Stimulated activated CD8-positive, alpha-beta memory T cell treated with anti-CD3 and anti-CD28 coated beads, Interleukin-12 subunit alpha, Interleukin-12 subunit beta, amount 100 ng/mL, for 1 hour (primary cell): ENCODE measurements at regions not wholly inside any gene's neighbourhood (a gene's known extent, or its start where the extent isn't known, plus 50 kb on each side); places are given as distances from the start of the nearest gene placed in this dataset.
"Not testable (repeated sequence)": the region's sequence is repeated elsewhere in the genome, so short reads cannot be mapped to it uniquely, and the experiment has no call there.

Source experiments
- DNase-seq: peaks from one replicate; pipeline ENCODE4 v3.0.0-alpha.2; 2020; ENCODE audit warnings: low read depth

DNA sequence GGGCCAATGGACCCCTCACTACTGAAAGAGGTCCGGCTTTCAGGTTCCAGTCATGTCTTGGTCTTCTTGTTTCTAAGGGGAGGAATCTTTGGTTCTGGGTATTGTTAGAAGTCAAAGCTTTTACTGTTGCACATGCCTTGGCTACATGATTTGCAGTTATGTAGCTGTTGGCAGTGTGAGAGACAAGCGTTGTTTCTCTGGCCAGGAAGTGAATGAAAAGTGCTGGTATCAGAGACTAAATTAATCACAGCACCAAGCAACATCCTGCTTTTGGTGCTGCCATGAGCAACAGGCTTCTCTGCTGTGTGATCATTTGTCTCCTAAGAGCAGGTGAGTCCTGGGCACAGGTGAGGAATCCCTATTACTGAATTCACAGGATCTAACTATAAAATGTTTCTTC lies 100.1 kb upstream of the PRSS3 start:
- DNase-seq, result no peak

DNA sequence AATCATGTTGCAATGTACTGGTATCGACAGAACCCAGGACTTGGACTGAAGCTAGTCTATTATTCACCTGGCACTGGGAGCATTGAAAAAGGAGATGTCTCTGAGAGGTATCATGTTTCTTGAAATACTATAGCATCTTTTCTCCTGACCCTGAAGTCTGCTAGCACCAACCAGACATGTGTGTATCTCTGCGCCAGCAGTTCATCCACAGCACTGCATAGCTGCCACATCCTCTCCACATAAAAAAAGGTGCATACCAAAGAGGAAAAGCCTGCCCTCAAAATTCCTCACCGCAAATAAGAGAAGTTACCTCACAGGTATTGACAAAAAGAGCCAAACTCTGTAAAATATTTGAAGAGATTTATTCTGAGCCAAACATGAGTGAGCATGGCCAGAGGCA lies 99.5 kb upstream of the PRSS3 start:
- no peak for DNase-seq

DNA sequence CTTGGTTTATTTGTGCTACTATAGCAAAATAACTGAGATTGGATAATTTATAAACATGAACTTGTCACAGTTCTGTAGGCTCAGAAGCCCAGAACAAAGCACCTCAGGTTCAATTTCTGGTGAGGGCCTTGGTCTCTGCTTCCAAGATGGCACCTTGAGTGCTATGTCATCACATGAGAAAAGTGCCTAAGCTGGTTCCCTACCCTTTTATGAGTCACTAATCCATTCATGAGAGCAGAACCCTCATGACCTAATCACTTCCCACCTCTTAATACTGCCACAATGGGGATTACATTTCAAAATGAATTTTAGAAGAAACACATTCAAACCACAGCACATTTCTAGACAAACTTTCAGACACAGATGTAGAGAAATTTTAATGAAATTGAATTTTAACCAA lies 98.2 kb upstream of the PRSS3 start:
- DNase-seq, result no peak

DNA sequence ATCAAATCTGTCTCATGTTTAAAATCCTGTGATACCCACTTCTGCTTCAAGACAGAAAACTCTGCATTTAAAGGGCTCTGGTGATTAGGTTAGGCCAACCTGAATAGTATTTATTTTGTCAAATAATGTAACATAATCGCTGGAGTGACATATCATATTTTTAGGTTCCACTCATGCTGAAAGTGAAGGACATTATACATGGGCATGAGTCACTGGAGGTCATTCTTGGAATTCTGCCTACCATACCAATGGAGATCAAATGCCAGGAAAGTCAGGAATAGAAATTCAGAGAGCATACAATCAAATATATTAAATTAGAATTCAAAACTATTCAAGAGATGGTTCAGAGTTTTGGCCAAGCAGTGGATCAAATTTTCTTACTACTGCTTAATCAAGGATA lies 97.1 kb upstream of the PRSS3 start:
- no peak for DNase-seq

DNA sequence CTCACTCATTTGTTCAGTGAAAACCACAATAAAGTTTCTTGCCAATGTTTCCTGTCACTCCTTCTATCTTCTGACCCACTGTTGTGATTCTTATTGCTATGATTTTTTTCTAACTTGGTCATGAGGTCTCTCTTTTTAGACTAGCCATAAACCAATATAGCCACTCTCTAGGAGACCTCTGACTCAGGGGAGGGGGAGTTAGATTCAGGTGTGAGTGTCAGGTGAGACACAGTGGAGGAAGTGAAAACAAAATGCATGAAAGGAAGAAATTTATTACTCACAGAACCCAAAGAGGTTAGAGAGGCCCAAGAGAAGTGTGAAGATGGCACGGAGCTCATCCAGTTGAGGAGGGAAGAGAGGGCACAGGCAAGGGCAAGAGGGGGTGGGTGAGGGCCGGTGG lies 94.4 kb upstream of the PRSS3 start:
- DNase-seq, result not testable (repeated sequence)

DNA sequence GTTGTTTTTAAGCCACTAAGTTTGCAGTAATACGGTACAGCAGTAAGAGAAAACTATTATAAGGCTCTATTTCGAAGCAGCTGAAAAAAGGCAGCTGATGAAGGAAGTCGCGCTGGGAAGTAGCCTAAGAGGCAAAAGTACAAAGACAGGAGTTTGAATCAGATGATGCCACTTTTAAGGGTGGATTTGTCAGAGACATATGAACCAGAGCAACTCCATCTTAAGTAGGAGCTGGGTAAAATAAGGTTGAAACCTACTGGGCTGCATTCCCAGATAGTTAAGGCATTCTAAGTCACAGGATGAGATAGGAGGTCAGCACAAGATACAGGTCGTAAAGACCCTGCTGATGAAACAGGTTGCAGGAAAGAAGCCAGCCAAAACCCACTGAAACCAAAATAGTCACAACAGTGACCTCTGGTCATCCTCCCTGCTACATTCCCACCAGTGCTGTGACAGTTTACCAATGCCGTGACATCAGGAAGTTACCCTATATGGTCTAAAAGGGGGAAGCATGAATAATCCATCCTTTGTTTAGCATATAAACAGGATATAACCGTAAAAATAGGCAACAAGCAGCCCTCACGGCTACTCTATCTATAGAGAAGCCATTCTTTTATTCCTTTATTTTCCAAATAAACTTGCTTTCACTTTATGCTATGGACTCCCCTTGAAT lies 91.8 kb upstream of the PRSS3 start:
- no peak for DNase-seq

DNA sequence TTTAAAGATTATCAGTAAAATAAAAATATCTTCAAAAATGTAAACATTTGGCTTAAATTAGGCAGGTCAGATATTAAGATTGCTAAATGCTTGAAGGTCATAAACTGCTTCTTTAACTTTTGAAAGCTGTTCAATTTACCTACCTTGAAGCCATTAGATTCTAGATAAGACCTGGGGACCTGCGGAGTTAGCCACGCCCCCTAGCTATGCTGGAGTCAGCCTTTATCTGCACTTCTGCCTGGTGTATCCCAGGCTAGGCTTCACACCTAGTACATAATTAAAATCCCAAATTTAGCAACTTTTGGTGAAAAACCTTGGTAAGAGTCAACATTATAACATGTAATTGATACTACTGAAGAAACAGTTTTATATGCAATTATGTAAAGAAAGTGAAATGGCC lies 89.9 kb upstream of the PRSS3 start:
- not testable (repeated sequence) for DNase-seq

DNA sequence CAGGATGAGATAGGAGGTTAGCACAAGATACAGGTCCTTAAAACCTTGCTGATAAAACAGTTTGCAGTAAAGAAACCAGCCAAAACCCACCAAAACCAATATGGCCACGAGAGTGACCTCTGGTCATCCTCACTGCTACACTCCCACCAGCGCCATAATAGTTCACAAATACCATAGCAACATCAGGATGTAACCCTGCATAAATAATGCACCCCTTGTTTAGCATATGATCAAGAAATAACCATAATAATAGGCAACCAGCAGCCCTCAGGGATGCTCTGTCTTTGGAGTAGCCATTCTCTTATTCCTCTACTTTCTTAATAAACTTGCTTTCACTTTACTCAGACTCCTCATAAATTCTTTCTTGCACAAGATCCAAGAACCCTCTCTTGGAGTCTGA lies 86.9 kb upstream of the PRSS3 start:
- DNase-seq, result no peak

DNA sequence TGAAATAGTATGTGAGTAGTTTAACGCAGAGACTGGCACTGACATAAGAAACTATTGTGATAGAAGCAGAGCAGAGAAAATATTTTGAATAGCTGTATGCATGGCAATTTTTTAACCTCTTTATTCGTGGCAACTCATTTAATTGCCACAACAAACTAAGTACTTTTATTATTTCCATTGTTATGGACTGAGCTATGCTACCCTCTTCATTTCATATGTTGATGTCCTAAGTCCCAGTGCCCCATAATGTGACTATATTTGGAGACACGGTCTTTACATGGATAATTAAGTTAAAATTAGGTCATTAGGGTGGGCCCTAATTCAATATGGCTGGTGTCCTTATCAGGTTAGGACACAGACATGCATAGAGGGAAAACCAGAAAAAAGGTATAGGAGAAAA lies 86.1 kb upstream of the PRSS3 start:
- DNase-seq, result no peak

DNA sequence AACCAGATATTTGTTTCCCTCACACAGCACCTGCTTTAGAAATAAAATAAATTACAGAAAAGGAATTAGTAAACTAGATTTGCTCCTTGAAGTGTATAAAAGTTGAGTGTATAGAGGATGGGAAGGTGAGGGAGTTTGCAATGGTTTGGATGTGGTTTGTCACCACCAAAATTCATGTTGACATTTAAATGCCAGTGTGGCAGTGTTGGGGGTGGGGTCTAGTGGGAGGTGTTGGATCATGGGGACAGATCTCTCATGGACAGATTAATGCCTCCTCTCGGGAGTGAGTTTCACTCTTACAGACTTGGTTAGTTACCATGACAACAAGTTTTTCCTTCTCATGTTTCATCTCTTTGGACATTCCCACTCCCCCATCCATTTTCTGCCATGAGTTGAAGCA lies 83.9 kb upstream of the PRSS3 start:
- not testable (repeated sequence) for DNase-seq

DNA sequence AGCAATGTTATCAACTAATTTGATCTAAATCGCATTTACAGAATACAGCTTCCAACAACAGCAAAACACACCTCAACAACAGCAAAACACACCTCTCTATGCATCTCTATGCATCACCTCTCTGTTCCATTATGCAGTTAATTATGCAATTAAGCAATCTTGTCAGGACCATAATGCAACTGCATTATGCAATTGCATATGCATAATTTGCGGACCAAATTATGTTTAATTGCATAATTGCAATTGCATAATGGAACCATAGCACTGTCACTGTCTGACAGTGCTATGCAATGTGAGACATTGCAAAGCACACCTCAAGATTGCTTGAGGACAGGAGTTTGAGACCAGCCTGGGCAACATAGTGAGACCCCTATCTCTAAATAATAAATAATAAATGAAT lies 80.4 kb upstream of the PRSS3 start:
- DNase-seq, result no peak

DNA sequence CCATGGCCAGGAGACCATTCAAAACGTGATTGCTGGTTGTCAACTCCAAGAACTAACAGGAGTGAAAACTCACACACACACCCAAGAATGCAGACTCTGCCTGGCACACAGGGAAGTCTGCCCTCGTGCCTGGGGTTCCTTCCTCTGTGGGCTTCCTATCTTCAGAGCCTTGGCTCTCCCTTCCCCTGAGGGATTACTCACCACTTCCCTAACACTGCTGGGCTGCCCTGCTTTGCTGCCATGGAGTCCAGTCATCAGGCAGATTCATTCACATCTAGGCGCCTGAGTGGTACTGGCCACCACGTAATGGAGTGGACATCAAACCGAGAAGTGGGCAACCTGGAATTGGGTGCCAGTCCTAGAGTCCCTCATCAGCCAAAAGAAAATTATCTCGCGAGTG lies 76.4 kb upstream of the PRSS3 start:
- DNase-seq, result no peak

DNA sequence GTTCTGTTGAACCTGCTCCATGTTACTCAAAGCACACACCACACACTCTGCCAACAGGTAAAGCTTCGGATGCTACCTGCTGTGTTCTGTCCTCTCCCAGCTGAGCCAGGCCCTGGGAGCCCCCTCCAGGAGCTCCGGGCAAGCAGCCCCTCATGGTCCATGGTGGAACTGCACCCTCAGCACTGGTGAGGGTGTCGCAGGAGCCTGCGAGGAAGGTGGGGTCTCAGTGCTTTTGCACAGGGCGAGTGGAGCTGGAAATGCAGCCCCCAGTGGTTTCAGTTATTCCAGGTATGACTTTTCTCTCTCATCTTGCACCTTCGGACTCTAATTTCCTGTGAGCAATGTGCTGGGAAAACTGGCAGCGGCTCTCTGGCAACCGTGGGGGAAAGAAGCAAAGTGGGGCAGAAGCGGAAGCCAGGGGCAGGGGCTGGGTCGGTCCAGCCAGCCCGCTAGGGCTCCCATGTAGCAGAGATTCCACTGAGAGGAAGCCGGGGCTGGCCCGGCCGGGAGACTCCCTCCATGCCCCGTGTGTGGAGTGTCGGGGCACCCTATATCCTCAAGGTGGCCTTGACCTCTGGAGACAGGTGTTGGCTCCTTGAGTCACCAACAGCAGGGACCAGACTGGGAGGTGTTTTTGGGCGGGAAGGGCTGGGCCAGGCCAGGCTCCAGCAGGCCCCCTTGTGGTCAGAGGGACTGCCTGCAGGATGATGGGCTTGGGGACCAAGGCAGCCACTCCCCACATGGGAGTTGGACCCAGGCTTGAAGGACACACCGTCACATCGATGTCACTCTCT lies 75.6 kb upstream of the PRSS3 start:
- DNase-seq, result no peak

DNA sequence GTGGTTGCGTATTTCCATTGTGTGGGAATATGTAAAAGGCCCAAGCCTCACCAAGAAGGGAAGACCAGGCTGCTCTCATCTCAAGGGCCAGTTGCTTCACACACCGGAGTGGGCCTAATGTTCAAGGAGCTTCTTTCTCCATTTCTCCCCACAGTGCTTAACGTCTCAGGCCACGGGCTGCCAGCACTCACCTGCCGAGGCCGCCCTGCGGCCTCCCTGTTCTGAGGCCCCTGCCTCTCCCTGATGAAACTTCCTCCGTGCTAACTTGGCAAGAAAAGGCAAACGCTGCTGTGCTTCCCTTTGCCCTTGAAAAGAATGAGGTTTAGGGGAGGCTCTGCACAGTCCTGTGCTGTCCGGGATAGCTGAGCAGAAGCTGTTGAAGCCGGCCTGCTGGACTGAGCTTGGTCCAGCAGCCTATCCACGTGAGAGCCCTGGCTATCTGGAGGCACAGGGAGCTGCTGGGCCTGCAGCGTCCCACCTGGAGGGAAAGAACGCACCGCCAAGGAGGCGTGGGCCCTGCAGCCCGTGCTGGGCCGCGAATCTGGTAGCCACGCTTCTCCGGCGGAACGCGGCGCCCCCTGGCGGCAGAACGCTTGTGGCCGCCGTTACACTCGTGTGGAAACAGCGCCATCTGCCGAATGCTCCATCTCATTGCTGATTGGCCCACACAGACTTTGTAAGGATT lies 73.5 kb upstream of the PRSS3 start:
- peak; percentile 82 for DNase-seq

DNA sequence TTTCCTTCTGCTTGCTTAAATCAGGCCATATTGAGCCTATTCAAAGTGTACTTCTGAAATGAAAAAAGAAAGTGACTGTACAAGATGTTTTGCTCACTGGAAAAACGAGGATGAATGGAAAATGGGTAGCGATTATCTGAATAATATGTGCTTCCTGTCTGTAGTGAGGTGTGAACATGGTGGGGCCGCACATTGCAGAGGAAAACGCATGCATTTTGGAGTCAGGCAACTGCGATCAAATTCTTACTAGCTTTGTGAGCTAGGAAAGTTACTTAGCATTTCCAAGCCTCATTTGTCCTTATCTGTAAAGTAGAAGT lies 73.0 kb upstream of the PRSS3 start:
- DNase-seq, result no peak

DNA sequence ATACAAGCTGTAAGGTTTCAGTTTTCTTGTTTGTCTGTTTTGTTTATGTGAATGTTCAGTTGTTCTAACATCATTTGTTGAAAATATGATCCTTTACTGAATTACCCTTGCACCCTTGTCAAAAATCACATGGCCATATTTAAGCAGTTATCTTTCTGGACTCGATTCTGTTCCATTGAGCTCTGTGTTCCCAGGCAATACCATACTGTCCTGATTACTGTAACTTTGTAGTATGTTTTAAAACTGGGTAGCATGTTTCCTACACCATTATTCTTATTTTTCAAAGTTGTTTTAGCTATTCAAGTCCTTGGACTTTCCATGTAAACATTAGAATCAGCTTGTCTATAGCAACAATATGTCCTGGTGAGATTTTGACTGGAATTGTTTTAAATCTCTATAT lies 66.7 kb upstream of the PRSS3 start:
- no peak for DNase-seq

DNA sequence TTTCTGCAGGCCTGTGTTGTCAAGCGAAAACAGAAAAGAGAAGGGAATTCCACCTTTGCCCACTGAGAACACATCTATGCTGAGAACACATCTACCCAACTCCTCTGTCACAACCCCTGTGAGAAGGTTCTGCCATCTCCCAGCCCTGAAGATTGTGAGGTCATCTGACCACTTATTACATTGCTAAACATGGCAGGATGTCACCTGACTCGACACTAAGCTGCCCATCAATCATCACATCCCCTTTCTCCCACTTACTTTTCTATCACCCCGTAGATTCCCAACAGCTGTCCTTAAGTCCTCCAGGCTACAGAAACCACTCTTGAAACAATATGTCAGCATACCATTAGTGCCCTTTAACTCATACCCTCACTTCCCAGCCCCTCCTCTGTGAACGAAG lies 64.2 kb upstream of the PRSS3 start:
- no peak for DNase-seq

DNA sequence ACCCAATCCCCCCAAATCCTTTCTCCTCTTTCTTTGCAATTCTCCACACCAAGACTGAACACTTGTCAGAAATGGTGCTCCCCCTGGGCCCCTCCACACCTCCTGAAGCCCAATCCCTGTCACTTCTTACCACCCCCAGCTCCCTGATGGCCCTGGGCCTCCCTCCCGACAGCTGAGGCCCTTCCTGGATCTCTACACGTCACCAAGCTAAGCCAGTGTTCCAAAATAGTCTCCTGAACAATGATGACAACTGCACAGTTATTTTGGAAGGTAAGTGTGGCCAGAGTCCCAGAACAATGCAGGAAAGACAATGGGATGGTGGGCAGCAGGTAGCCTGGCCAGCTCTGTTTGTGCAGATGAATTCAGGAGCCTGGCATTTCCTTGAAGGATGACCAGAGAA lies 63.7 kb upstream of the PRSS3 start:
- DNase-seq, result no peak

DNA sequence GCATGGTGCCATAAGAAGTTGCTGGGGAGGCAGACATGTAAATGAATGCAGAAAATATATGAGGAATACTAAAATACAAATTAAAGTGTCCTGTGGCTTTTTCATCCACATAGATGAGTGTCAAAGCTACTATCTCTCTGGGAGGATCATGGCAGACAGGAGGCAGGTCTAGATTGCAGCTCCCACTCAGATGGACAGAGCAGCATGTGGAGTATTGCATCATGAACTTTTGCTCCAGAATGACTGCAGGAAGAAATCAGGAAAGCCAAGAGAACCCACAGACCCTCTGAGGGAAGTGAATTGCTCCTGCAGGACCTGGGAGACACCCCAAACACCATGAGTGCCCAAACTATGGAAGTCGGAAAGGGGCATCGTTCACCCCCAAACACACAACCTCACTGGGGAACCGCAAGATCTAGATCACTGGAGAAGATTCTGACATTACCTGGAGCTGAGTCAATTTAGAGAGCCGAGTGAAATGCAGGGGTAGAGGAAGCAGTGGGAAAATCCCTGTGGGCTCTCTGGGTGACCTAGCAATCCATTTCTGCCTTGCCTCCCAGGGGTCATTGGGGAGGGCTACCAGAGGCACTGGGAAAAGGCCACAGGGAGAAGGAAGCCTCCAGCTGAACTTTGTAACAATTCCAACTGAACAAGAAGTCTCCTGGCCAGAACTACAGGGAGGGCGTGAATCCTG lies 61.0 kb upstream of the PRSS3 start:
- not testable (repeated sequence) for DNase-seq

DNA sequence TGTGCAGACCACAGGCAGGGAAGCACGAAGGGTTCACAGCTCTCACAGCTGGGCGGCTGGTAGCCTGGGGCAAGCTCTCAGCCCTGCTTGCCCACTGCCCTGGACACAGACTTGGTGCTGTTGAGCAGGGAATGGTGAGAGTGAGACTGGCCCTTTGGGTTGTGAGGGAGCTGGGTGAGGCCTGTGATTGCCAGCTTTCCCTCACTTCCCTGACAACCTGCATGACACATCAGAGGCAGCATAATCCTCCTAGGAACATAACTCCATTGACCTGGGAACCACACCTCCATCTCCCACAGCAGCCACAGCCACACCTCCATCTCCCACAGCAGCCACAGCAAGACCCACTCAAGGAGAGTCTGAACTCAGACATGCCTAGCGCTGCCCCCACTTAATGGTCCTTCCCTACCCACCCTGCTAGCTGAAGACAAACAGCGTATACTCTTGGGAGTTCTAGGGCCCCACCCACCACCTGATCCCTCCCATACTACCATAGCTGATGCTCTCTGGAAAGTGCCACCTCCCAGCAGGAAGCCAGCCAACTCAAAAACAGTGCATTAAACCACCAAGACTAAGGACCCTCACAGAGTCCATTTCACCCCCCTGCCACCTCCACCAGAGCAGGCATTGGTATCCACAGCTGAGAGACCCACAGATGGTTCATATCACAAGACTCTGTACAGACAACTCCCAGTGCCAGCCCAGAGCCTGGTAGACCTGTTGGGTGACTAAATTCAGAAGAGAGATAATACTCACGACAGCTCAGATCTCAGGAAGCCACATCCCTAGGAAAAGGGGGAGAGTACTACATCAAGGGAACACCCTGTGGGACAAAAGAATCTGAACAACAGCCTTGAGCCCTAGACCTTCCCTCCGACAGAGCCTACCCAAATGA lies 60.2 kb upstream of the PRSS3 start:
- DNase-seq, result not testable (repeated sequence)

DNA sequence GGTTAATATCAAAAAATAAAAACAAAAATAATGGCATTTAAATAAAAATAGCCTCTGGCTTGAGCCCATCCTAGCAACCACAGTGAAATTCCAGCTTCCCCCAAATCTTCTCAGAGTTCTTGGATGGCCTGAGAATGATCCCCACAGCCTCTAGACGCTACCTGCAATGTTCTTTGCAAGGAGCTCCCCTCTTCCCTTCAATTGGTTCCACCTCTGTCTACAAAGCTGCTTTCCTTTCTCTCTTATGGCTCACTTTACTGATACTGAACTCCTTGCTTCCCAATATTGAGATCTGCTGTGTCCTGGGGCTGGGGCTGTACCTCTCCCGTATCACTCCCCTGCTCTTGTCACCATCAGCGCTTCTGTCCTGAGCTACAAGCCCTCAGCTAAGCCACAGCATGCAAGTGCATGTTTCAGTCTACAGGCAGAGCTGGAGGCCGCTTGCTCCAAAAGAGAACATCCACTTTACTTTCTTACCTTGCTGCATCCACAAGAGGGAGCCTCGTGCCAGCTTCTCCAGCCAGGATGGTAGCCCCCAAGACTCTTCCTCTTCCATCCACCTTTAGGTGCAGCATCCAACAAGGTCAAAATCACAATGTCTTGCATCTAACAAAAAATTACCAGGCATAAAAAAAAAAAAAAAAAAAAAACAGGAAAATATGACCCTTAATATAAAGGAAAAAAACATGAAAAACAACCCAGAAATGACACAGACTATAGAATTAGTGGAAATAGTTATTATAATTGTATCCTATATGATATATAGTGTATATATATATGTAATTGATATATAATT lies 57.4 kb upstream of the PRSS3 start:
- DNase-seq, result no peak
